ENCODE measurements at regions not wholly inside any gene's neighbourhood (a gene's known extent, or its start where the extent isn't known, plus 50 kb on each side); places are given as distances from the start of the nearest gene placed in this dataset.

DNA sequence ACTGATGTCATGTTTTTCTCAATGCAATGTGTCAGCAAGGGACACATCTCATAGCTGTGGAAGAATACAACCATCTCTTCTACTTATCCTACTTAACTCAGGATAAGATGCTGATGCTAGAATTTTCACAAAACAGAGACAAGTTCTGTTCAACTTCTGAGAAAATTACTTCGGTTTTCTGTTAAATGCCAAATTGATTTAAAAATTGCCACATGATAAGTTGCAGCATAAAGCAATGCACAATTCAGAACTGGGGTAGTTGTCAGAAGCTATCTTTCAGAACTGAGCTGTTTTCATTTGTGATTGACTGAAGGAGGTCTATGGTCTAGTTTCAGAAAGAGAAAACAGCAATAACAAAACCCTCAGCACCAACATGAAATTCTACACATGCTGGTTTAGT lies 954.8 kb upstream of the C9orf72 start:
- CTCF ChIA-PET (ENCODE audit: low intra/inter-chr PET ratio, low total read pairs) = no interaction called here

More for the DNA sequence above, 954.8 kb upstream of the C9orf72 start:
- TF ChIP-seq AKAP8 (CRISPR knock-in tag; IDR thresholded peaks at IDR 0.05) (no peak), KLF9 (CRISPR knock-in tag; IDR thresholded peaks at IDR 0.05; ENCODE audit: low read depth) (no peak), MAZ (IDR thresholded peaks at IDR 0.05; ENCODE audit: borderline replicate concordance, low read depth, low read length) (no peak), MAZ (CRISPR knock-in tag; IDR thresholded peaks at IDR 0.05; ENCODE audit: low read depth) (no peak), HMGXB4 (CRISPR knock-in tag; IDR thresholded peaks at IDR 0.05; ENCODE audit: borderline replicate concordance in 1 of 2, low read depth in 1 of 2) (no peak), ZNF234 (CRISPR knock-in tag; conservative IDR thresholded peaks at IDR 0.05) (no peak), HMG20A (CRISPR knock-in tag; IDR thresholded peaks at IDR 0.05; ENCODE audit: borderline replicate concordance) (no peak), PHB2 (IDR thresholded peaks at IDR 0.05; ENCODE audit: partially characterized antibody) (no peak)
- TF ChIP-seq, protein P1, sequence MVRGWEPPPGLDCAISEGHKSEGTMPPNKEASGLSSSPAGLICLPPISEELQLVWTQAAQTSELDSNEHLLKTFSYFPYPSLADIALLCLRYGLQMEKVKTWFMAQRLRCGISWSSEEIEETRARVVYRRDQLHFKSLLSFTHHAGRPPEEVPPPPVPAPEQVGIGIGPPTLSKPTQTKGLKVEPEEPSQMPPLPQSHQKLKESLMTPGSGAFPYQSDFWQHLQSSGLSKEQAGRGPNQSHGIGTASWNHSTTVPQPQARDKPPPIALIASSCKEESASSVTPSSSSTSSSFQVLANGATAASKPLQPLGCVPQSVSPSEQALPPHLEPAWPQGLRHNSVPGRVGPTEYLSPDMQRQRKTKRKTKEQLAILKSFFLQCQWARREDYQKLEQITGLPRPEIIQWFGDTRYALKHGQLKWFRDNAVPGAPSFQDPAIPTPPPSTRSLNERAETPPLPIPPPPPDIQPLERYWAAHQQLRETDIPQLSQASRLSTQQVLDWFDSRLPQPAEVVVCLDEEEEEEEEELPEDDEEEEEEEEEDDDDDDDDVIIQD (CRISPR knock-in tag; IDR thresholded peaks at IDR 0.05; ENCODE audit: low read depth) = no peak
- Histone ChIP-seq H3K79me2 (ENCODE audit: insufficient read depth, low read length) (no peaks in the 10 kb centered on the region), H3K9me3 (ENCODE audit: low read length) (no peaks in the 10 kb centered on the region), H4K20me1 (ENCODE audit: insufficient read depth, low read length) (no peaks in the 10 kb centered on the region), H3K4me1 (ENCODE audit: insufficient read depth, low read length) (no peaks in the 10 kb centered on the region), H3K9ac (ENCODE audit: insufficient read depth, low read depth, low read length) (no peak overlapping the region), H3K27ac (ENCODE audit: extremely low read length, insufficient read depth, low read length) (no peak overlapping the region), H3K36me3 (replicated peaks in 1 of 2; ENCODE audit: control insufficient read depth in 1 of 2, insufficient read depth in 2 of 2, low read length in 2 of 2) (no peaks in the 10 kb centered on the region), H2AFZ (ENCODE audit: low read length) (no peak overlapping the region), H3K4me3 (replicated peaks in 1 of 3; ENCODE audit: insufficient read depth in 1 of 3, low read depth in 2 of 3, low read length in 3 of 3) (no peak overlapping the region), H3K27me3 (ENCODE audit: control insufficient read depth in 1 of 2, insufficient read depth in 2 of 2, low read length in 2 of 2) (no peaks in the 10 kb centered on the region), H3K4me2 (ENCODE audit: low read depth, low read length) (no peak overlapping the region)
- FAIRE-seq (no peak), DNase-seq (ENCODE audit: low spot score) (no peak), ATAC-seq (no peak)
- in situ Hi-C loops (cut with HindIII; ENCODE audit: extremely low pct_ligation_motif_present, low pct_unique_long_range_greater_than_20kb) = no loop called here
- WGBS (ENCODE audit: low lambda C conversion rate) = 0% methylated on average over 1 of the region's 1 CpG
- intact Hi-C loops (cut with micrococcal nuclease; ENCODE audit: unreplicated experiment) = no loop called here
- POLR2A ChIA-PET = no interaction called here
- no TSS peak for BruUV-seq (replicated peaks)
